AG09309 (cell line): ENCODE measurements at regions not wholly inside any gene's neighbourhood (a gene's known extent, or its start where the extent isn't known, plus 50 kb on each side); places are given as distances from the start of the nearest gene placed in this dataset.

Source experiments
- DNase-seq: peaks from one replicate; pipeline ENCODE4 v3.0.0-alpha.2; 2010; ENCODE audit warnings: low read depth
- H3K4me3 ChIP-seq: 2 replicates; pipeline ENCODE4 v1.5.1; 2011; ENCODE audit warnings: mild to moderate bottlenecking, low read depth, low read length, moderate library complexity; ENCODE audit not compliant: control insufficient read depth
- CTCF ChIP-seq: IDR thresholded peaks from 2 replicates; pipeline ENCODE4 v1.5.1; 2011; ENCODE audit warnings: mild to moderate bottlenecking, low read depth, low read length, inconsistent platforms; ENCODE audit not compliant: insufficient read depth, control insufficient read depth; ENCODE audit errors: missing control alignments

- TF ChIP-seq CTCF, result no peak
- H3K4me3 ChIP-seq, result no peak overlapping the region
- DNase-seq, result no peak
Observed at GRCh38 chr5:163968651-163969050, 463.2 kb downstream of the MAT2B start.

GRCh38 chr5:163976696-163977095 is 471.3 kb downstream of the MAT2B start:
- no peak overlapping the region for H3K4me3 ChIP-seq
- no peak for TF ChIP-seq CTCF
- no peak for DNase-seq

- DNase-seq, result no peak
- TF ChIP-seq CTCF, result no peak
- H3K4me3 ChIP-seq, result no peak overlapping the region
Observed at GRCh38 chr5:163978897-163979296, 473.5 kb downstream of the MAT2B start.

- no peak overlapping the region for H3K4me3 ChIP-seq
- no peak for TF ChIP-seq CTCF
- DNase-seq, result no peak
Observed at GRCh38 chr5:163988566-163988965, 483.1 kb downstream of the MAT2B start.

- no peak for DNase-seq
- no peak overlapping the region for H3K4me3 ChIP-seq
- TF ChIP-seq CTCF, result no peak
Observed at GRCh38 chr5:163993126-163993525, 487.7 kb downstream of the MAT2B start.

GRCh38 chr5:163995206-163995605 is 489.8 kb downstream of the MAT2B start:
- no peak for TF ChIP-seq CTCF
- no peak overlapping the region for H3K4me3 ChIP-seq
- no peak for DNase-seq

- no peak for TF ChIP-seq CTCF
- no peak for DNase-seq
- no peak overlapping the region for H3K4me3 ChIP-seq
Observed at GRCh38 chr5:163997965-163998364, 492.5 kb downstream of the MAT2B start.
